Astrocyte (in vitro differentiated cells and primary cell): ENCODE measurements at regions not wholly inside any gene's neighbourhood (a gene's known extent, or its start where the extent isn't known, plus 50 kb on each side); places are given as distances from the start of the nearest gene placed in this dataset.
"Not testable (repeated sequence)": the region's sequence is repeated elsewhere in the genome, so short reads cannot be mapped to it uniquely, and the experiment has no call there.

Experiments used
- DNase-seq: peaks from one replicate; pipeline ENCODE4 v3.0.0-alpha.2; 2010; ENCODE audit warnings: low read depth
- FAIRE-seq: peaks from 2 replicates; lab custom pipeline; 2011; peaks lifted over from hg19 to GRCh38; lab: Jason Lieb, UNC
- H2AFZ ChIP-seq: 2 replicates; pipeline ENCODE4 v1.6.0; 2012; ENCODE audit warnings: low read depth, low read length, inconsistent platforms
- H3K27ac ChIP-seq: 2 replicates; pipeline ENCODE4 v1.5.1; 2011; ENCODE audit warnings: low read depth, low read length, inconsistent platforms
- H3K27me3 ChIP-seq: 2 replicates; pipeline ENCODE4 v1.6.0; 2011; ENCODE audit warnings: low read length, inconsistent platforms; ENCODE audit not compliant: insufficient read depth
- H3K36me3 ChIP-seq: 2 replicates; pipeline ENCODE4 v1.5.1; 2011; ENCODE audit warnings: low read length, inconsistent platforms; ENCODE audit not compliant: insufficient read depth
- H3K4me1 ChIP-seq: 2 replicates; pipeline ENCODE4 v1.5.1; 2011; ENCODE audit warnings: low read length, inconsistent platforms; ENCODE audit not compliant: insufficient read depth
- H3K4me2 ChIP-seq: 2 replicates; pipeline ENCODE4 v1.6.0; 2012; ENCODE audit warnings: low read length, inconsistent platforms
- H3K4me3 ChIP-seq: 2 replicates; pipeline ENCODE4 v1.5.1; 2011; ENCODE audit warnings: low read depth, mild to moderate bottlenecking, low read length, inconsistent platforms; ENCODE audit not compliant: insufficient read depth
- H3K79me2 ChIP-seq: 2 replicates; pipeline ENCODE4 v1.6.0; 2012; ENCODE audit warnings: mild to moderate bottlenecking, low read length, inconsistent platforms; ENCODE audit not compliant: insufficient read depth
- H3K9ac ChIP-seq: 2 replicates; pipeline ENCODE4 v1.6.0; 2012; ENCODE audit warnings: mild to moderate bottlenecking, low read length, inconsistent platforms
- H3K9me3 ChIP-seq: 2 replicates; pipeline ENCODE4 v1.5.1; 2012; ENCODE audit warnings: low read depth, mild to moderate bottlenecking, low read length, inconsistent platforms; ENCODE audit not compliant: insufficient read depth
- H4K20me1 ChIP-seq: 2 replicates; pipeline ENCODE4 v1.6.0; 2012; ENCODE audit warnings: low read length, inconsistent platforms; ENCODE audit not compliant: insufficient read depth
- H3K27ac Mint-ChIP-seq: one replicate; pipeline ENCODE4 v1.8.0; 2021; ENCODE audit warnings: mild to moderate bottlenecking, mixed read lengths; ENCODE audit not compliant: unreplicated experiment
- H3K27me3 Mint-ChIP-seq: one replicate; pipeline ENCODE4 v1.8.0; 2021; ENCODE audit warnings: low read depth, mixed read lengths; ENCODE audit not compliant: unreplicated experiment
- H3K36me3 Mint-ChIP-seq: one replicate; pipeline ENCODE4 v1.8.0; 2021; ENCODE audit warnings: low read depth, mixed read lengths; ENCODE audit not compliant: unreplicated experiment
- H3K4me1 Mint-ChIP-seq: one replicate; pipeline ENCODE4 v1.8.0; 2021; ENCODE audit warnings: low read depth, mixed read lengths; ENCODE audit not compliant: unreplicated experiment
- H3K4me3 Mint-ChIP-seq: one replicate; pipeline ENCODE4 v1.8.0; 2021; ENCODE audit warnings: mild to moderate bottlenecking, moderate library complexity, mixed read lengths; ENCODE audit not compliant: unreplicated experiment
- H3K9me3 Mint-ChIP-seq: one replicate; pipeline ENCODE4 v1.8.0; 2021; ENCODE audit warnings: mild to moderate bottlenecking, mixed read lengths; ENCODE audit not compliant: unreplicated experiment
- CTCF ChIP-seq: IDR thresholded peaks from 2 replicates; pipeline ENCODE4 v1.5.1; 2011; ENCODE audit warnings: low read depth, mild to moderate bottlenecking, inconsistent platforms, low read length, moderate library complexity; ENCODE audit not compliant: insufficient read depth
- EZH2 ChIP-seq: IDR thresholded peaks from 2 replicates; pipeline ENCODE4 v1.6.1; 2012; ENCODE audit warnings: mild to moderate bottlenecking, low read length, inconsistent platforms; ENCODE audit not compliant: insufficient read depth

GRCh38 chr3:140794507-140794906 is 116.6 kb downstream of the TRIM42 start:
- no peak overlapping the region for H2AFZ ChIP-seq
- H3K27me3 ChIP-seq: no peaks in the 10 kb centered on the region
- no peak overlapping the region for H3K4me3 ChIP-seq
- no peak for TF ChIP-seq EZH2
- TF ChIP-seq CTCF: no peak
- H3K9me3 ChIP-seq: no peaks in the 10 kb centered on the region
- no peaks in the 10 kb centered on the region for H3K36me3 ChIP-seq
- H3K36me3 Mint-ChIP-seq: no peaks in the 10 kb centered on the region
- H3K27ac ChIP-seq: no peak overlapping the region
- no peaks in the 10 kb centered on the region for H3K4me1 ChIP-seq
- no peak for FAIRE-seq
- H3K4me1 Mint-ChIP-seq: no peaks in the 10 kb centered on the region
- H4K20me1 ChIP-seq: no peaks in the 10 kb centered on the region
- H3K79me2 ChIP-seq: no peaks in the 10 kb centered on the region
- no peak for DNase-seq
- no peak overlapping the region for H3K27ac Mint-ChIP-seq
- peaks cover 13% of the 10 kb centered on the region for H3K9me3 Mint-ChIP-seq
- no peaks in the 10 kb centered on the region for H3K27me3 Mint-ChIP-seq
- H3K9ac ChIP-seq: no peak overlapping the region
- no peak overlapping the region for H3K4me3 Mint-ChIP-seq
- no peak overlapping the region for H3K4me2 ChIP-seq

- not testable (repeated sequence) for FAIRE-seq, H3K27me3 ChIP-seq, H3K27ac Mint-ChIP-seq, H3K4me3 ChIP-seq, H3K9me3 ChIP-seq, DNase-seq, H3K9ac ChIP-seq, H3K36me3 Mint-ChIP-seq, H3K27ac ChIP-seq, H4K20me1 ChIP-seq, H3K27me3 Mint-ChIP-seq, H3K36me3 ChIP-seq, H3K4me3 Mint-ChIP-seq, H3K4me1 Mint-ChIP-seq, H2AFZ ChIP-seq, H3K4me2 ChIP-seq, H3K79me2 ChIP-seq, H3K4me1 ChIP-seq
- H3K9me3 Mint-ChIP-seq: peaks cover 11% of the 10 kb centered on the region
These were observed 125.0 kb downstream of the TRIM42 start for GRCh38 chr3:140802898-140803297.

DNA sequence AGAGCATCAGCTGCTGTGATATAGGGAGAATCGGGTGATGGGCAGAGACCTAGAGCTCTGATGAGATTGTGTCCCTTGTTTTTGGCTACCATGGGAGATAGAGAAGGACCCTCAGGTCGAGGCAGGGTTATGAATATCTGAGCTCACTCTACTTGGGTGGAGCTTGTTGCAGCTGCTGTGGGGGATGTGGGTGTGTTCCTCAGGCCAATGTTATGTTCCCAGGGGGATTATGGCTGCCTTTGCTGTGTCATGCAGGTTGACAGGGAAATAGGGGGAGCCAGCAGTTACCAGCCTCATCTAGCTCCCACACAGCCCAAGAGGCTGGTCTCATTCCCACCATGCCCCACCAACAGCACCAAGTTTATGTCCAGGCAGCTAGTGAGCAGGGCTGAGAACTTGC is 131.5 kb downstream of the TRIM42 start:
- TF ChIP-seq EZH2 (no peak), CTCF (no peak)
- H4K20me1 ChIP-seq: no peaks in the 10 kb centered on the region
- H2AFZ ChIP-seq: no peak overlapping the region
- no peaks in the 10 kb centered on the region for H3K27me3 Mint-ChIP-seq
- H3K36me3 Mint-ChIP-seq: no peaks in the 10 kb centered on the region
- no peaks in the 10 kb centered on the region for H3K4me1 ChIP-seq
- H3K4me1 Mint-ChIP-seq: no peaks in the 10 kb centered on the region
- H3K4me3 Mint-ChIP-seq: no peak overlapping the region
- H3K27ac ChIP-seq: no peak overlapping the region
- no peaks in the 10 kb centered on the region for H3K9me3 ChIP-seq
- no peak overlapping the region for H3K27ac Mint-ChIP-seq
- FAIRE-seq: no peak
- no peaks in the 10 kb centered on the region for H3K36me3 ChIP-seq
- no peaks in the 10 kb centered on the region for H3K79me2 ChIP-seq
- H3K4me3 ChIP-seq: no peak overlapping the region
- H3K27me3 ChIP-seq: no peaks in the 10 kb centered on the region
- no peak overlapping the region for H3K9ac ChIP-seq
- peaks cover 2% of the 10 kb centered on the region for H3K9me3 Mint-ChIP-seq
- H3K4me2 ChIP-seq: no peak overlapping the region
- DNase-seq: no peak
